ENCODE measurements at regions not wholly inside any gene's neighbourhood (a gene's known extent, or its start where the extent isn't known, plus 50 kb on each side); places are given as distances from the start of the nearest gene placed in this dataset.

- no peak for DNase-seq (ENCODE audit: low spot score)
- in situ Hi-C loops (cut with MboI; ENCODE audit: low sequenced_read_pairs, unreplicated experiment) = no loop called here
- no peak for TF ChIP-seq CTCF (IDR thresholded peaks at IDR 0.05; ENCODE audit: borderline replicate concordance, control extremely low read depth, extremely low read depth, insufficient read depth, missing control alignments)
Measured at GRCh38 chr12:34311337-34311736, 289.0 kb downstream of the ALG10 start.

- TF ChIP-seq CTCF (IDR thresholded peaks at IDR 0.05; ENCODE audit: borderline replicate concordance, control extremely low read depth, extremely low read depth, insufficient read depth, missing control alignments) = no peak
- no peak for DNase-seq (ENCODE audit: low spot score)
- in situ Hi-C loops (cut with MboI; ENCODE audit: low sequenced_read_pairs, unreplicated experiment) = no loop called here
Measured at GRCh38 chr12:34327671-34328070, 305.4 kb downstream of the ALG10 start.

GRCh38 chr12:34333337-34333736 lies 311.0 kb downstream of the ALG10 start:
- no peak for DNase-seq (ENCODE audit: low spot score)
- in situ Hi-C loops (cut with MboI; ENCODE audit: low sequenced_read_pairs, unreplicated experiment) = no loop called here

GRCh38 chr12:34334538-34334937 lies 312.2 kb downstream of the ALG10 start:
- in situ Hi-C loops (cut with MboI; ENCODE audit: low sequenced_read_pairs, unreplicated experiment) = no loop called here
- TF ChIP-seq CTCF (IDR thresholded peaks at IDR 0.05; ENCODE audit: borderline replicate concordance, control extremely low read depth, extremely low read depth, insufficient read depth, missing control alignments) = no peak
- no peak for DNase-seq (ENCODE audit: low spot score)

More at GRCh38 chr12:34333337-34333736, 311.0 kb downstream of the ALG10 start:
- no peak for TF ChIP-seq CTCF (IDR thresholded peaks at IDR 0.05; ENCODE audit: borderline replicate concordance, control extremely low read depth, extremely low read depth, insufficient read depth, missing control alignments)

- no peak for TF ChIP-seq CTCF (IDR thresholded peaks at IDR 0.05; ENCODE audit: borderline replicate concordance, control extremely low read depth, extremely low read depth, insufficient read depth, missing control alignments)
- in situ Hi-C loops (cut with MboI; ENCODE audit: low sequenced_read_pairs, unreplicated experiment) = no loop called here
Measured at GRCh38 chr12:34334953-34335743, 312.9 kb downstream of the ALG10 start.

GRCh38 chr12:34335819-34336262 lies 313.5 kb downstream of the ALG10 start:
- TF ChIP-seq CTCF (IDR thresholded peaks at IDR 0.05; ENCODE audit: borderline replicate concordance, control extremely low read depth, extremely low read depth, insufficient read depth, missing control alignments) = no peak
- in situ Hi-C loops (cut with MboI; ENCODE audit: low sequenced_read_pairs, unreplicated experiment) = no loop called here
- DNase-seq (ENCODE audit: low spot score) = no peak

More at GRCh38 chr12:34334953-34335743, 312.9 kb downstream of the ALG10 start:
- no peak for DNase-seq (ENCODE audit: low spot score)
